ENCODE measurements at regions not wholly inside any gene's neighbourhood (a gene's known extent, or its start where the extent isn't known, plus 50 kb on each side); places are given as distances from the start of the nearest gene placed in this dataset.

GRCh38 chr10:43963793-43964425 is 315.2 kb upstream of the ZNF32 start:
- Histone ChIP-seq H3K36me3 (ENCODE audit: control insufficient read depth in 1 of 2, insufficient read depth in 2 of 2, low read length in 2 of 2) (no peaks in the 10 kb centered on the region), H3K27ac (ENCODE audit: low read length) (no peak overlapping the region), H3K4me1 (ENCODE audit: control insufficient read depth in 1 of 2, insufficient read depth in 2 of 2, low read length in 2 of 2) (peaks cover 0 to 9% of the 10 kb centered on the region in 2 donors), H3K27me3 (ENCODE audit: low read depth, low read length) (no peaks in the 10 kb centered on the region), H3K9me3 (ENCODE audit: control insufficient read depth in 1 of 2, low read length in 2 of 2) (no peaks in the 10 kb centered on the region), H3K4me3 (ENCODE audit: low read depth in 1 of 2, low read length in 2 of 2) (no peak overlapping the region)

- Histone ChIP-seq H3K9me3 (ENCODE audit: control insufficient read depth in 1 of 2, low read length in 2 of 2) (no peaks in the 10 kb centered on the region), H3K27ac (ENCODE audit: low read length) (no peak overlapping the region), H3K36me3 (ENCODE audit: control insufficient read depth in 1 of 2, insufficient read depth in 2 of 2, low read length in 2 of 2) (no peaks in the 10 kb centered on the region), H3K4me3 (ENCODE audit: low read depth in 1 of 2, low read length in 2 of 2) (no peak overlapping the region), H3K4me1 (ENCODE audit: control insufficient read depth in 1 of 2, insufficient read depth in 2 of 2, low read length in 2 of 2) (peaks cover 0 to 9% of the 10 kb centered on the region in 2 donors), H3K27me3 (ENCODE audit: low read depth, low read length) (no peaks in the 10 kb centered on the region)
These were observed 314.7 kb upstream of the ZNF32 start for GRCh38 chr10:43963379-43963778.

GRCh38 chr10:43962346-43963191 is 313.9 kb upstream of the ZNF32 start:
- Histone ChIP-seq H3K9me3 (ENCODE audit: control insufficient read depth in 1 of 2, low read length in 2 of 2) (no peaks in the 10 kb centered on the region), H3K27ac (ENCODE audit: low read length) (no peak overlapping the region), H3K4me3 (ENCODE audit: low read depth in 1 of 2, low read length in 2 of 2) (no peak overlapping the region), H3K27me3 (ENCODE audit: low read depth, low read length) (no peaks in the 10 kb centered on the region), H3K36me3 (ENCODE audit: control insufficient read depth in 1 of 2, insufficient read depth in 2 of 2, low read length in 2 of 2) (no peaks in the 10 kb centered on the region), H3K4me1 (ENCODE audit: control insufficient read depth in 1 of 2, insufficient read depth in 2 of 2, low read length in 2 of 2) (peaks cover 0 to 9% of the 10 kb centered on the region in 2 donors)

- Histone ChIP-seq H3K9me3 (ENCODE audit: control insufficient read depth in 1 of 2, low read length in 2 of 2) (no peaks in the 10 kb centered on the region), H3K4me3 (ENCODE audit: low read depth in 1 of 2, low read length in 2 of 2) (no peak overlapping the region), H3K4me1 (ENCODE audit: control insufficient read depth in 1 of 2, insufficient read depth in 2 of 2, low read length in 2 of 2) (peaks cover 0 to 9% of the 10 kb centered on the region in 2 donors), H3K27me3 (ENCODE audit: low read depth, low read length) (no peaks in the 10 kb centered on the region), H3K36me3 (ENCODE audit: control insufficient read depth in 1 of 2, insufficient read depth in 2 of 2, low read length in 2 of 2) (no peaks in the 10 kb centered on the region), H3K27ac (ENCODE audit: low read length) (no peak overlapping the region)
These were observed 313.1 kb upstream of the ZNF32 start for GRCh38 chr10:43961523-43962345.

GRCh38 chr10:43960981-43961380 is 312.3 kb upstream of the ZNF32 start:
- Histone ChIP-seq H3K4me3 (ENCODE audit: low read depth in 1 of 2, low read length in 2 of 2) (no peak overlapping the region), H3K9me3 (ENCODE audit: control insufficient read depth in 1 of 2, low read length in 2 of 2) (no peaks in the 10 kb centered on the region), H3K36me3 (ENCODE audit: control insufficient read depth in 1 of 2, insufficient read depth in 2 of 2, low read length in 2 of 2) (no peaks in the 10 kb centered on the region), H3K27me3 (ENCODE audit: low read depth, low read length) (no peaks in the 10 kb centered on the region), H3K4me1 (ENCODE audit: control insufficient read depth in 1 of 2, insufficient read depth in 2 of 2, low read length in 2 of 2) (peaks cover 0 to 9% of the 10 kb centered on the region in 2 donors), H3K27ac (ENCODE audit: low read length) (no peak overlapping the region)

- H3K27ac ChIP-seq (ENCODE audit: low read length) = no peak overlapping the region
- no peak overlapping the region for H3K4me3 ChIP-seq (ENCODE audit: low read depth in 1 of 2, low read length in 2 of 2)
- no peaks in the 10 kb centered on the region for H3K9me3 ChIP-seq (ENCODE audit: control insufficient read depth in 1 of 2, low read length in 2 of 2)
- H3K36me3 ChIP-seq (ENCODE audit: control insufficient read depth in 1 of 2, insufficient read depth in 2 of 2, low read length in 2 of 2) = no peaks in the 10 kb centered on the region
- H3K27me3 ChIP-seq (ENCODE audit: low read depth, low read length) = no peaks in the 10 kb centered on the region
- peaks cover 0 to 9% of the 10 kb centered on the region in 2 donors for H3K4me1 ChIP-seq (ENCODE audit: control insufficient read depth in 1 of 2, insufficient read depth in 2 of 2, low read length in 2 of 2)
These were observed 311.8 kb upstream of the ZNF32 start for GRCh38 chr10:43960477-43960876.

- Histone ChIP-seq H3K4me3 (ENCODE audit: low read depth in 1 of 2, low read length in 2 of 2) (no peak overlapping the region), H3K36me3 (ENCODE audit: control insufficient read depth in 1 of 2, insufficient read depth in 2 of 2, low read length in 2 of 2) (no peaks in the 10 kb centered on the region), H3K27ac (ENCODE audit: low read length) (no peak overlapping the region), H3K4me1 (ENCODE audit: control insufficient read depth in 1 of 2, insufficient read depth in 2 of 2, low read length in 2 of 2) (peaks cover 0 to 9% of the 10 kb centered on the region in 2 donors), H3K9me3 (ENCODE audit: control insufficient read depth in 1 of 2, low read length in 2 of 2) (no peaks in the 10 kb centered on the region), H3K27me3 (ENCODE audit: low read depth, low read length) (no peaks in the 10 kb centered on the region)
These were observed 311.4 kb upstream of the ZNF32 start for GRCh38 chr10:43960135-43960415.

- no peak overlapping the region for H3K4me3 ChIP-seq (ENCODE audit: low read depth in 1 of 2, low read length in 2 of 2)
- H3K27me3 ChIP-seq (ENCODE audit: low read depth, low read length) = no peaks in the 10 kb centered on the region
- no peaks in the 10 kb centered on the region for H3K36me3 ChIP-seq (ENCODE audit: control insufficient read depth in 1 of 2, insufficient read depth in 2 of 2, low read length in 2 of 2)
- H3K4me1 ChIP-seq (ENCODE audit: control insufficient read depth in 1 of 2, insufficient read depth in 2 of 2, low read length in 2 of 2) = peaks cover 0 to 9% of the 10 kb centered on the region in 2 donors
- no peaks in the 10 kb centered on the region for H3K9me3 ChIP-seq (ENCODE audit: control insufficient read depth in 1 of 2, low read length in 2 of 2)
- H3K27ac ChIP-seq (ENCODE audit: low read length) = no peak overlapping the region
These were observed 310.9 kb upstream of the ZNF32 start for GRCh38 chr10:43959364-43960134.

GRCh38 chr10:43958964-43959363 is 310.3 kb upstream of the ZNF32 start:
- Histone ChIP-seq H3K4me3 (ENCODE audit: low read depth in 1 of 2, low read length in 2 of 2) (no peak overlapping the region), H3K36me3 (ENCODE audit: control insufficient read depth in 1 of 2, insufficient read depth in 2 of 2, low read length in 2 of 2) (no peaks in the 10 kb centered on the region), H3K9me3 (ENCODE audit: control insufficient read depth in 1 of 2, low read length in 2 of 2) (no peaks in the 10 kb centered on the region), H3K4me1 (ENCODE audit: control insufficient read depth in 1 of 2, insufficient read depth in 2 of 2, low read length in 2 of 2) (peaks cover 0 to 9% of the 10 kb centered on the region in 2 donors), H3K27ac (ENCODE audit: low read length) (no peak overlapping the region), H3K27me3 (ENCODE audit: low read depth, low read length) (no peaks in the 10 kb centered on the region)

GRCh38 chr10:43958071-43958432 is 309.4 kb upstream of the ZNF32 start:
- no peak overlapping the region for H3K4me3 ChIP-seq (ENCODE audit: low read depth in 1 of 2, low read length in 2 of 2)
- H3K27me3 ChIP-seq (ENCODE audit: low read depth, low read length) = no peaks in the 10 kb centered on the region
- H3K27ac ChIP-seq (ENCODE audit: low read length) = no peak overlapping the region
- H3K9me3 ChIP-seq (ENCODE audit: control insufficient read depth in 1 of 2, low read length in 2 of 2) = peaks cover 0 to under 1% of the 10 kb centered on the region in 2 donors
- H3K4me1 ChIP-seq (ENCODE audit: control insufficient read depth in 1 of 2, insufficient read depth in 2 of 2, low read length in 2 of 2) = peaks cover 0 to 7% of the 10 kb centered on the region in 2 donors
- no peaks in the 10 kb centered on the region for H3K36me3 ChIP-seq (ENCODE audit: control insufficient read depth in 1 of 2, insufficient read depth in 2 of 2, low read length in 2 of 2)
